NCI-H1930 (cell line): ENCODE measurements at regions not wholly inside any gene's neighbourhood (a gene's known extent, or its start where the extent isn't known, plus 50 kb on each side); places are given as distances from the start of the nearest gene placed in this dataset.

Source experiments
- DNase-seq, 2 experiments: peaks; one replicate each; lab custom pipeline; 2025; lab: John Stamatoyannopoulos, UW

- DNase-seq, result peak; percentile 3 to 67
Measured at GRCh38 chr6:99868074-99868702, 125.8 kb downstream of the MCHR2 start.
